ENCODE measurements at regions not wholly inside any gene's neighbourhood (a gene's known extent, or its start where the extent isn't known, plus 50 kb on each side); places are given as distances from the start of the nearest gene placed in this dataset.
A peak's percentile ranks its signal among the peaks of the same experiment; 100 is the strongest.

- no peaks in the 10 kb centered on the region for H3K4me1 ChIP-seq
- DNase-seq (ENCODE audit: low spot score), result no peak
- Mint-ChIP-seq H3K27ac (no peak overlapping the region), H3K9me3 (peaks cover 10% of the 10 kb centered on the region), H3K36me3 (no peaks in the 10 kb centered on the region), H3K4me3 (no peak overlapping the region), H3K27me3 (ENCODE audit: insufficient read depth, low read depth) (no peaks in the 10 kb centered on the region), H3K4me1 (peaks cover 4% of the 10 kb centered on the region)
- no peaks in the 10 kb centered on the region for H3F3A ChIP-seq (ENCODE audit: low read depth)
- H3K36me3 ChIP-seq, result no peaks in the 10 kb centered on the region
- H3K4me3 ChIP-seq, result no peak overlapping the region
- H3K27ac ChIP-seq, result no peak overlapping the region
- H3K27me3 ChIP-seq, result no peaks in the 10 kb centered on the region
- H3K9me3 ChIP-seq (ENCODE audit: low read depth), result no peaks in the 10 kb centered on the region
- TF ChIP-seq EZH2phosphoT487 (IDR thresholded peaks at IDR 0.05) (no peak), EZH2 (IDR thresholded peaks at IDR 0.05) (no peak)
- TF ChIP-seq, protein P1, sequence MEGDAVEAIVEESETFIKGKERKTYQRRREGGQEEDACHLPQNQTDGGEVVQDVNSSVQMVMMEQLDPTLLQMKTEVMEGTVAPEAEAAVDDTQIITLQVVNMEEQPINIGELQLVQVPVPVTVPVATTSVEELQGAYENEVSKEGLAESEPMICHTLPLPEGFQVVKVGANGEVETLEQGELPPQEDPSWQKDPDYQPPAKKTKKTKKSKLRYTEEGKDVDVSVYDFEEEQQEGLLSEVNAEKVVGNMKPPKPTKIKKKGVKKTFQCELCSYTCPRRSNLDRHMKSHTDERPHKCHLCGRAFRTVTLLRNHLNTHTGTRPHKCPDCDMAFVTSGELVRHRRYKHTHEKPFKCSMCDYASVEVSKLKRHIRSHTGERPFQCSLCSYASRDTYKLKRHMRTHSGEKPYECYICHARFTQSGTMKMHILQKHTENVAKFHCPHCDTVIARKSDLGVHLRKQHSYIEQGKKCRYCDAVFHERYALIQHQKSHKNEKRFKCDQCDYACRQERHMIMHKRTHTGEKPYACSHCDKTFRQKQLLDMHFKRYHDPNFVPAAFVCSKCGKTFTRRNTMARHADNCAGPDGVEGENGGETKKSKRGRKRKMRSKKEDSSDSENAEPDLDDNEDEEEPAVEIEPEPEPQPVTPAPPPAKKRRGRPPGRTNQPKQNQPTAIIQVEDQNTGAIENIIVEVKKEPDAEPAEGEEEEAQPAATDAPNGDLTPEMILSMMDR (IDR thresholded peaks at IDR 0.05), result no peak
- H4K20me1 ChIP-seq (ENCODE audit: low read depth), result no peaks in the 10 kb centered on the region
- H3K4me2 ChIP-seq, result no peak overlapping the region
- H3K9ac ChIP-seq, result no peak overlapping the region
- H3K79me2 ChIP-seq (ENCODE audit: low read depth), result no peaks in the 10 kb centered on the region
- H2AFZ ChIP-seq (replicated peaks), result no peak overlapping the region
Measured at GRCh38 chr2:181164699-181165098, 184.3 kb downstream of the UBE2E3 start.

GRCh38 chr2:181165199-181165868 lies 184.9 kb downstream of the UBE2E3 start:
- Histone ChIP-seq H4K20me1 (ENCODE audit: low read depth) (no peaks in the 10 kb centered on the region), H3K9ac (no peak overlapping the region), H3K4me2 (no peak overlapping the region), H3F3A (ENCODE audit: low read depth) (no peaks in the 10 kb centered on the region), H3K4me1 (no peaks in the 10 kb centered on the region), H3K9me3 (ENCODE audit: low read depth) (no peaks in the 10 kb centered on the region), H3K36me3 (no peaks in the 10 kb centered on the region), H2AFZ (replicated peaks) (no peak overlapping the region), H3K79me2 (ENCODE audit: low read depth) (no peaks in the 10 kb centered on the region), H3K27me3 (no peaks in the 10 kb centered on the region), H3K27ac (no peak overlapping the region), H3K4me3 (no peak overlapping the region)
- Mint-ChIP-seq H3K27me3 (ENCODE audit: insufficient read depth, low read depth) (no peaks in the 10 kb centered on the region), H3K27ac (no peak overlapping the region), H3K9me3 (peaks cover 10% of the 10 kb centered on the region), H3K4me1 (peaks cover 9% of the 10 kb centered on the region), H3K4me3 (no peak overlapping the region), H3K36me3 (no peaks in the 10 kb centered on the region)
- TF ChIP-seq, protein P1 (IDR thresholded peaks at IDR 0.05), result no peak
- no peak for TF ChIP-seq EZH2phosphoT487 (IDR thresholded peaks at IDR 0.05)
- TF ChIP-seq EZH2 (IDR thresholded peaks at IDR 0.05), result no peak
- no peak for DNase-seq (ENCODE audit: low spot score)

DNA sequence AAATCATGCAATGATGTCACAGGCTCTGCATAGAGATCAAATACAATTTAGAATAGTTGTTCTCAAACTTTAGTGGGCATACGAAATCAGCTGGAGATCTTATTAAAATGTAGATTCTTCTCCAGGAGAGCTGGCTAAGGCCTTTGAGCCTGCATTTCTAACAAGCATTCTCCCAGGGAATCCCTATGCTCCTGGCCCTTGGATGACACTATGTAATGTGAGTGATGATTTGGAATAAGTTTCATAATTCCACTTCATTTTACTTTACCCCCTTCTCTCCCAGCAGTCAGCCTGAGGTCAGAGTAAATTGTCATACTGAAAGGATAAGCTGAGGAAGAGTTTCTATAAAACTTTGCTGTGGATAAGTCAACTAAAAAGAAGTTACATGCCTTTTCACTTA lies 189.1 kb downstream of the UBE2E3 start:
- Histone ChIP-seq H3K27ac (no peak overlapping the region), H3K79me2 (ENCODE audit: low read depth) (no peaks in the 10 kb centered on the region), H3F3A (ENCODE audit: low read depth) (no peaks in the 10 kb centered on the region), H3K36me3 (no peaks in the 10 kb centered on the region), H3K4me1 (no peaks in the 10 kb centered on the region), H3K27me3 (no peaks in the 10 kb centered on the region), H3K9ac (no peak overlapping the region), H3K4me3 (no peak overlapping the region), H3K9me3 (ENCODE audit: low read depth) (no peaks in the 10 kb centered on the region), H4K20me1 (ENCODE audit: low read depth) (no peaks in the 10 kb centered on the region), H3K4me2 (no peak overlapping the region), H2AFZ (replicated peaks) (peak overlapping the region; percentile 80)
- Mint-ChIP-seq H3K36me3 (no peaks in the 10 kb centered on the region), H3K4me3 (no peak overlapping the region), H3K4me1 (peaks cover 16% of the 10 kb centered on the region), H3K9me3 (peaks cover 10% of the 10 kb centered on the region), H3K27me3 (ENCODE audit: insufficient read depth, low read depth) (no peaks in the 10 kb centered on the region), H3K27ac (no peak overlapping the region)
- DNase-seq (ENCODE audit: low spot score), result no peak
- no peak for TF ChIP-seq EZH2 (IDR thresholded peaks at IDR 0.05)
- no peak for TF ChIP-seq EZH2phosphoT487 (IDR thresholded peaks at IDR 0.05)
- TF ChIP-seq, protein P1 (IDR thresholded peaks at IDR 0.05), result no peak

All from neural progenitor cell (in vitro differentiated cells).